Retinal pigment epithelial cell (primary cell): ENCODE measurements at regions not wholly inside any gene's neighbourhood (a gene's known extent, or its start where the extent isn't known, plus 50 kb on each side); places are given as distances from the start of the nearest gene placed in this dataset.

Experiments
- DNase-seq: peaks from one replicate; pipeline ENCODE4 v3.0.0-alpha.2; 2010; ENCODE audit warnings: low read depth
- H3K4me3 ChIP-seq: 2 replicates; pipeline ENCODE4 v1.5.1; 2011; ENCODE audit warnings: mild to moderate bottlenecking, low read length, control low read depth, moderate library complexity
- CTCF ChIP-seq: conservative IDR thresholded peaks from 2 replicates; pipeline ENCODE4 v1.5.1; 2011; ENCODE audit warnings: low read depth, low read length, control low read depth, inconsistent platforms

GRCh38 chr6:119653329-119653728, 303.8 kb upstream of the MAN1A1 start:
- TF ChIP-seq CTCF = no peak
- no peak overlapping the region for H3K4me3 ChIP-seq
- DNase-seq = no peak

- no peak overlapping the region for H3K4me3 ChIP-seq
- DNase-seq = peak; percentile 7
- no peak for TF ChIP-seq CTCF
Observed at GRCh38 chr6:119649531-119649930, 300.0 kb upstream of the MAN1A1 start.

GRCh38 chr6:119647309-119647708, 297.7 kb upstream of the MAN1A1 start:
- DNase-seq = no peak
- no peak overlapping the region for H3K4me3 ChIP-seq
- no peak for TF ChIP-seq CTCF

- no peak for TF ChIP-seq CTCF
- no peak for DNase-seq
Observed at GRCh38 chr6:119643876-119644275, 294.3 kb upstream of the MAN1A1 start.

GRCh38 chr6:119637768-119638167, 288.2 kb upstream of the MAN1A1 start:
- no peak overlapping the region for H3K4me3 ChIP-seq
- no peak for TF ChIP-seq CTCF

More at GRCh38 chr6:119643876-119644275, 294.3 kb upstream of the MAN1A1 start:
- H3K4me3 ChIP-seq = no peak overlapping the region

GRCh38 chr6:119636060-119636459, 286.5 kb upstream of the MAN1A1 start:
- DNase-seq = no peak

More at GRCh38 chr6:119637768-119638167, 288.2 kb upstream of the MAN1A1 start:
- DNase-seq = no peak

More at GRCh38 chr6:119636060-119636459, 286.5 kb upstream of the MAN1A1 start:
- H3K4me3 ChIP-seq = no peak overlapping the region
- TF ChIP-seq CTCF = no peak
